HG03354 (cell line): ENCODE measurements at regions not wholly inside any gene's neighbourhood (a gene's known extent, or its start where the extent isn't known, plus 50 kb on each side); places are given as distances from the start of the nearest gene placed in this dataset.

Source experiments
- ATAC-seq: cut with Tn5 transposase; IDR thresholded peaks from one replicate; pipeline ENCODE4 v1.9.1; 2021; ENCODE audit warnings: mild to moderate bottlenecking; ENCODE audit not compliant: unreplicated experiment, poor library complexity, severe bottlenecking

GRCh38 chr16:74049027-74049426 lies 247.6 kb upstream of the PSMD7 start:
- no peak for ATAC-seq

- no peak for ATAC-seq
These were observed 250.1 kb upstream of the PSMD7 start for GRCh38 chr16:74046524-74046923.

GRCh38 chr16:74045513-74045912 lies 251.1 kb upstream of the PSMD7 start:
- ATAC-seq = no peak

- no peak for ATAC-seq
These were observed 260.8 kb upstream of the PSMD7 start for GRCh38 chr16:74035816-74036215.

GRCh38 chr16:74034862-74035261 lies 261.8 kb upstream of the PSMD7 start:
- ATAC-seq = no peak

GRCh38 chr16:74034200-74034599 lies 262.4 kb upstream of the PSMD7 start:
- no peak for ATAC-seq

- no peak for ATAC-seq
These were observed 263.1 kb upstream of the PSMD7 start for GRCh38 chr16:74033441-74033995.

GRCh38 chr16:74031551-74031950 lies 265.1 kb upstream of the PSMD7 start:
- ATAC-seq = no peak

- ATAC-seq = no peak
These were observed 266.5 kb upstream of the PSMD7 start for GRCh38 chr16:74030000-74030706.

GRCh38 chr16:74029115-74029792 lies 267.4 kb upstream of the PSMD7 start:
- no peak for ATAC-seq

- no peak for ATAC-seq
These were observed 270.0 kb upstream of the PSMD7 start for GRCh38 chr16:74026373-74027281.

- no peak for ATAC-seq
These were observed 271.7 kb upstream of the PSMD7 start for GRCh38 chr16:74024953-74025352.

GRCh38 chr16:74020095-74020670 lies 276.4 kb upstream of the PSMD7 start:
- ATAC-seq = no peak

- no peak for ATAC-seq
These were observed 277.0 kb upstream of the PSMD7 start for GRCh38 chr16:74019612-74020011.

- ATAC-seq = no peak
These were observed 280.7 kb upstream of the PSMD7 start for GRCh38 chr16:74015953-74016352.

GRCh38 chr16:73998707-73999106 lies 297.9 kb upstream of the PSMD7 start:
- ATAC-seq = no peak

GRCh38 chr16:73997971-73998370 lies 298.6 kb upstream of the PSMD7 start:
- ATAC-seq = no peak

GRCh38 chr16:73997340-73997711 lies 299.3 kb upstream of the PSMD7 start:
- ATAC-seq = no peak

GRCh38 chr16:73996624-73997339 lies 299.8 kb upstream of the PSMD7 start:
- no peak for ATAC-seq
